Activated CD4-positive, alpha-beta T cell treated with anti-CD3 and anti-CD28 coated beads for 1 hour (primary cell): ENCODE measurements at regions not wholly inside any gene's neighbourhood (a gene's known extent, or its start where the extent isn't known, plus 50 kb on each side); places are given as distances from the start of the nearest gene placed in this dataset.
A peak's percentile ranks its signal among the peaks of the same experiment; 100 is the strongest.
"Not testable (repeated sequence)": the region's sequence is repeated elsewhere in the genome, so short reads cannot be mapped to it uniquely, and the experiment has no call there.

Experiments
- DNase-seq: peaks from one replicate; pipeline ENCODE4 v3.0.0-alpha.2; 2020

DNA sequence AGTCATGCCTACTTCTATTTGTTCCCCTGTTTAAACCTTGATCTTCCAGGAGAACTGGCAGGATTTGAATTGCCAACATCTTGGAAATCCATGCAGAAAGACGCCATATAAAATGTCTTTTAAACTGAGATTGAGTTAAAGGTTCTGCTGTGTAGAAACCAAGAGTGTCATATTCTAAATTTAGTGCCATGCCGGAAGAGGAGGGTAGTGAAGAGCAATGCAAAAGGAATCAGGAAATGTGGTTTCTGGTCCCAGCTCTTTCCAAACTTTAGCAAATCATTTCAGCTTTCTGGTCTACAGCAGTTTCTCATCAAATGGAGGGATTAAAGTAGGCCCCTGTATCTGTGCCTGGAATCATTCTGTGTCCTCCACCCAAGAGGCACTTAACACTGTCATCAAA is 85.7 kb downstream of the BTG1 start:
- DNase-seq: no peak

DNA sequence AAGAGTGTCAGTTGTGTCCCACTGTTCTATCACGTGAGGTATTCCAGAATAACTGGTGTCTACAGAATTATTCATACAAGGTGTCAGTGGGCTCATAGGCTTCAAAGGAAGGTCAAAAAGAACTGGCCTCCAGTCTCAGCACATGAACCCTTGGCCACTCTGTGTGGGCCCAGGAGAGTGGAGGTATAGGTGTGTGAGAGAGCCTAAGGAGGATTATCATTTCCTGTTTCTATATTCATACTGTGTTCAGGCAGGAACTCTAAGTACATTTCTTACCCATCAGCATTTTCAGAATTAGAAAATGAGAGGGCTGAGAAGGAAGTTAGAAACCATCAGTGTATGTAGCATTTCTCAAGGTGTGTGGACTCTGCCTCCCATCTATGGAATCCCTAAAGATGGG is 87.0 kb downstream of the BTG1 start:
- DNase-seq: no peak

DNA sequence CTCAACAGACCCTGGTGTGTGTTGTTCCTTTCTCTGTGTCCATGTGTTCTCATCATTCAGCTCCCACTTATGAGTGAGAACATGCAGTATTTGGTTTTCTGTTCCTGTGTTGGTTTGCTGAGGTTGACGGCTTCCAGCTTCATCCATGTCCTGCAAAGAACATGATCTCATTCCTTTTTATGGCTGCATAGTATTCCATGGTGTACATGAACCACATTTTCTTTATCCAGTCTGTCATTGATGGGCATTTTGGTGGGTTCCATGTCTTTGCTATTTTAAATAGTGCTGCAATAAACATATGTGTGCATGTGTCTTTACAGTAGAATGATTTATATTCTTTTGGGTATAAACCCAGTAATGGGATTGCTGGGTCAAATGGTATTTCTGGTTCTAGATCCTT is 88.9 kb downstream of the BTG1 start:
- DNase-seq: not testable (repeated sequence)

DNA sequence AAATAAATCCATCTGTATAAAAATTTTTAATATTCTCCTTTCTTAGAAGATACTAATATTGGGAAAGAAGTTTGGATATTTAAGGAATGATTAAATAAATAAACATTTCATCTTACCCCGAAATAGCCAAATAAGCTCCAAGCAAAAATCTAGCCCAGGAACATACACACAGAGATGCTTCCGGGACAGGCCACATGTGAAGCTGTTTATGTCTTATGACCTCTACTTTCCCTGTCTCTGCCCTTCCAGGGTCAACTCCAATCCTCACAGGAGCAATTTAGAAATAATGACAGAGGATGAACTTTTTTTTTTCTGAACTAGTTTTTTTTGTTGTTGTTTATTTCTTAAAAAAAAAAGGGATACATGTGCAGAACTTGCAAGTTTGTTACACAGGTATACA is 89.4 kb downstream of the BTG1 start:
- no peak for DNase-seq

DNA sequence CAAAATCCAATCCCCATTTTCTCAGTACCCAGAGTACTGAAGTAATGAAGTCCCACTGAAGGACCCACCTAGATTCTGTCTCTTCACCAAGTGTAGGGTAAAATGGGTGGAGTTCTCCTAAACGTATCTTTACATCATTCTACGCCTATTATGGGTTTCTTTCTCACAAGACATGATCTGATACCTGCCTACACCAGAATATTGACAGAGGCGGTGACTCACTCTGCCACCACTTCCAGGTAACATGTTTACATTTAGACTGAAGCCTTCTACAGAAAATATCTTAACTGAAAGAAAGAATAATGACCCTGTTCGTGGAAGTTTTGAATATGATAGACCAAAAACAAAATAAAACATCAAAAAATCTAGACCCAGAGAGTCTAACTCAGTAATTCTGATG is 89.8 kb downstream of the BTG1 start:
- DNase-seq: peak; percentile 37

DNA sequence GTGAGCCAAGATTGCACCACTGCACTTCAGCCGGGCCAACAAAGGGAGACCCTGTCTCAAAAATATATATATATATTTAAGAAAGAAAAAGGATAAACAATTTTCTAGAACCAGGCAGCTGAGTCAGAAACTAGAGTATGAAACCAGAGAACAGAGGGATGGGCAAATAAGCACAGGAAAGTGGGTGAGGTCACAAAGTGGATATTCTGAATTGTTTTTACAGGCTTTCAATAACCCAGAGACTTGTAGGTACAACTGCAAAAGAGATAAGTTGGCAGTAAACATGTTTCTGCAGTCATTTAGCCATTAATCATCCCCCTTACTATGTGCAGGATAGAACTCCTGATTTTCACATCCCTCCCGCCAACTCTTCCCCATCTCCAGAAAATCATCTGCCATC is 94.2 kb downstream of the BTG1 start:
- DNase-seq: no peak

DNA sequence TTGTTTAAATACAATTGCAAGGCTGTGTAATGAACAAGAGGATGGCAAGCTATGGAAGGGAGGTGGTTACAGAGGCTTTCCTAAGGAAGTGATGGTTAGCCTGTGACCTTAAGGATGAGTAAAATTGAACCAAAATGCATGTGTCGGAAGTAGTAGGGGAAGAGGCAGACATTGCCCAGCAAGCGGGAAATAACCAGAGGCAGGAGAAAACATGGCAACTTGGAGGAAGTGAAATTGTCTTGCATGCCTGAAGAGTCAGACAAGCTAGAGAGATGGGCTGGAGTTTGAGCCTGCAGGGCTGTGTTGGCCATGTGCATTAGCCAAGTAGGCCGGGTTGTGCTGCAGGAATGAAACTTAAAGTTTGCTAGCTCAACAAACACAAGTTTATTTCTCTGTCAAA is 96.2 kb downstream of the BTG1 start:
- DNase-seq: no peak

DNA sequence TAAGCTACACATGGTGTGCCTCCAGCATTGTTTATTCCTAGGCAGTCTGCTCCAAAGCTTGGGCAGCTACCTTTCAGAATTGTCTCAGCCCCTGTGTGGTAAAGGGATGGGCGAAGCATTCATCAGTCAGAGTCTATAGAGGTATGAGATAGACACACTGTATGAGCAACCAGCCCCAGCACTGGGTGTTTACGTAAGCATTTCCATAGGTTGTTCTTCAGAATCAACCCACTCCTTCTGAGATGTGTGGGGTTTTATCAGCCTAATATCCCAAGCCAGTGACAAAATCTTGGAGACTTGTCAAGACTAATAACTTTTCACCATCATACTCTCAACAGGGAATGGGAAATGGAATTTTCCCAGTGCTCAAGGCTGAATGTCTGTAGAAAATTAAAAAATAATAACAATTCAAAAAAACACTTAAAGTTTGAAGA is 98.2 kb downstream of the BTG1 start:
- DNase-seq: no peak

DNA sequence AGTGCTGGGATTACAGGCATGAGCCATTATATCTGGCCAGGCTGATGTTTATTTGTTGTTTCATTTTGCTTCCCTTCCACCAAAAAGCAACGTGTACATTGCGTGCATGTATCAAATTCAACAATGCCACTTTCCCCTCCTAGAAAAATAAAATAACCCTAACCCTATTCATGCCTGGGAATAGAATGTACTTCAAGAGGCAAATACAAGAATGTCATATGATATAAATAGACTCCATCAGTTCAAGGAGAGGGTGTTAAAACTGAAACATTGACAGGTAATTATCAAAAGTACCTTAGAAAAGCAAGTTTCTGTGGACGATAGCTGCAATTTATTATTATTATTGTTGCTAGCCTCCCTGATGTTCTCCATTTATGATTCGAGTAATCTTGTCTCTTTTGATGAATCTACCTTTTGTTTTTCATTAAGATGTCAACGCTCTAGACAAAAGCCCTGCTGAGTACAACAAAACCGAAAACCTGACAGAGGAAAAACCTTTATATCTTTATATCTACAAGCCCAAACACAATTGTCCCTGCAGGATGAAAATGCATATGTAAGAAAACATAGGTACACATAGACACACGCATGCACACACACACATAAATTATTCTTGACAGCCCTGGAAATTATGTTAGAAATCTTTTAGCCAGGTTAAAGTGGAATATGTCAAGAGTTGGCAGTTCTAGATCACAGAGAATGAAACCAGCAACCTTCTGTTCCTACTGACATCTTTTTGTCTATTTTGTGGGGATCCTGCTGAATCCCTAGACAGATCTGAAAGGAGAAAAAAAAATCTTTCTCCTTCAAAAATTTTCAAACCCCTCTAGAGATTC is 98.9 kb downstream of the BTG1 start:
- no peak for DNase-seq

DNA sequence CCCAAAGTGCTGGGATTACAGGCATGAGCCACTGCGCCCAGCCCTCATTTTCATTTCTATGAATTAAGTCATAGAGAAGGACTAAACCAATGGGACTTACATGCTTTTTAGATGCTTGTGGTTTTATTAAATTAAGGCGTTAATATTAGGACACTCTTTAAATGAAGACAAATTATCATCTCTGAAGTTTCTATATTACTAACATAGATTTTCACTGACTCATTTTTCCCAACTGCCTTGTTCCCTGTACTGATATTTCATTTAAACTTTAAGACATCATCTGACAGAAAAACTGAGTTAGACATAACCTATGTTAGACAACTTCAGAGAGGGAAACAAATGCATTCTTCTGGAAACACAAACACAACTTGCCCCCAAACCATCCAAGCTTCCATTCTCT is 99.8 kb downstream of the BTG1 start:
- DNase-seq: no peak

DNA sequence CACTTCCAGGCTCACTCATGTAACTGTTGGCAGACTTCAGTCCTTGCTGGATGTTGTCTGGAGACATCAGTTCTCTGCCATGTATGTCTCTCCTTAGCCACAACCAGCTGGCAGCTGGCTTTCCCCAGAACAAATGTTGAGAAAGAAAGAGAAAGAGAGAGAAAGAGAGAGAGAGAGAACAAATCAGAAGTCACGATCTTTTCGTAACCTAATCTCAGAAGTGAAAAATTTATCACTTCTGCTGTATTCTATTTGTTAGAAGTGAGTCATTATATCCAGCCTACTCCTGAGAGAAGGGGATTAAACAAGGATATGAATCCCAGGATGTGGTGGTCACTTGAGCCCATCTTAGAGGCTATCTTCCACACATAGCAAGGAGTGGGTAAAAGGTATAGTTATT is 101.2 kb downstream of the BTG1 start:
- no peak for DNase-seq

DNA sequence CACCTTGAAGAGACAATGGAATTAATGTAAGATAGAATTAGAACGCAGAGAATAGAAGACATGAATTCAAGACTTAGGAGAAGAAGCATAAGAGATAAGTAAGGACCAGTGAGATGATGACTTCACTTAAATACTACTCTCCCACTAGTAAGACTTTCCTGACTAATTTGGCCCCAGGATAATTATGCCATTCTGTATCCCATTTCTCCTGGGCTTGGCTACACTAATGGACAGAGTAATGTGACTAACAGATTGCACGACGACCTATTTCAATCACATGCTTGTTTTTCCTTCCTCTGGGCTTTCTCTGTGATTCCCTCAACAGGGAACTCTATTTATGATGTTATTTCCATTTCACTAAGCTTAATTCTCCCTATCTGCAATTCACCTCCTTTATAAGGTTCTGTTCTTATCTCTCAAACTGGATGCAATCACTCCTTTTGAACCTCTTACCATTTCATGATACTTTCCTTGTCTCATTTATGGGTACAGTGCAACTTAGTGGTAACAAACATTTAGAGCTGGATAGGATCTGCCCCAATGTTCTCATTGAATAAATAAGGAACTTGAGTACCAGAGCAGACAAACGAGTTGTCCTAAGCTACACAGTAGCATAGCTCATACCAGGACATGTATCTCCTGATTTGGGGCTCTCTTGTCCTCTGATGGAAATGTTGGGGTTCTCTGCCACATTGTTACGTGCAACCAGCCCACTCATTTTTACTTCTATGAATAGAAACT is 102.7 kb downstream of the BTG1 start:
- DNase-seq: no peak

DNA sequence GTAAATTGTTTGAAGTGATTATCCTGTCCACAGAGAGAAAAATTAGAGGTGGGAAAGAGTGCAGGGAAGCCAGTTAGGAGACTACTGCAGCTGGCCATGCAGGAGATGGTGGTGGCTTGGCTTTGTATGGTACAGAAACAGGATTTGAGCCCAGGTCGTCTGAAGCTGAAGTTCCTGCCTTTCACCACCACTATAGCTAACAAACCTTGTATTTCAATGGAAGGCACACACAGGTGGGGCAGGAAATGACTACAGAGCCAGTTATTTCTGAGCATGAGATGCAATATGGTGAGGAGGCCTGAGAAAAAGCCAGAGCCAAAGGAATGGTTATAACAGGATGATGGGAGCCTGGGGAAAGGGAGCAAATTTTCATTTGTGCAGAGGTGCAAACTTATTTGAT is 103.9 kb downstream of the BTG1 start:
- DNase-seq: no peak

DNA sequence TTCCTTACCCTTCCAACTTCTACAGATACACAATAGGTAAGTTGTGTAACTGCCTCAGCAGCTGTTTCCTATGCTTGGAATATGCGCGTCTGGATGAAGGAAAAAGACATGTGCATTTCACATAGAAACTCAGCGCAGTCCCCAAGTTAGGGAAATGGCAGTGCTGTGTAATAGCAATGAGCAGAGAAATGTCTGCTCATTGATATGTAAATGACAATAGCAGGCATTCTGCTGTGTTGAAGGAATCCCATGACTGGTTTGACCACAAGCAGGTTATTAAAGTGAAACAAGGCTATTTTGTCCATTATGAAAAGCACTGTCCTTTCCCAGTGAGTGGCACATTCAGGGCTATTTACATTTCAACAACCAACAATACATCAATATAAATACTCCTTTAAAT is 106.6 kb downstream of the BTG1 start:
- DNase-seq: no peak

DNA sequence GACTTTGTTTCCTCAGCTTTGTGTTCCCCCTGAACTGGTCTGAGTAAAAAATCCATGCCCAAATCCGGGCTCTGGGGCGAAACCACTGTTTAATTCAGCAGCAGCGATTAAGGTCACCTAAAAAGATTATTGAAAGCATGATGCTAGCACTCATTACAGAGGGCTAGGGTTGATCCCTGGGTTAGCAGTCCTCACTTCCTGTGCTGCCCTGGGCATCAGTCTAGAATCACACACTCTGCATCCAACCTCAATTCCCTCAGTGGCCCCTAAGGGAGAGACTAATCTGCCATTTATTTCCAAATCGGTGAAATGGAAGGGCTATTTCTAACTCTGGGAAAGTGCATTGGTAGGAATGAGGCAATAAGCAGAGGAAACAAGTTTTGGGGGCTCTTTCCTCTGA is 107.2 kb downstream of the BTG1 start:
- DNase-seq: no peak

DNA sequence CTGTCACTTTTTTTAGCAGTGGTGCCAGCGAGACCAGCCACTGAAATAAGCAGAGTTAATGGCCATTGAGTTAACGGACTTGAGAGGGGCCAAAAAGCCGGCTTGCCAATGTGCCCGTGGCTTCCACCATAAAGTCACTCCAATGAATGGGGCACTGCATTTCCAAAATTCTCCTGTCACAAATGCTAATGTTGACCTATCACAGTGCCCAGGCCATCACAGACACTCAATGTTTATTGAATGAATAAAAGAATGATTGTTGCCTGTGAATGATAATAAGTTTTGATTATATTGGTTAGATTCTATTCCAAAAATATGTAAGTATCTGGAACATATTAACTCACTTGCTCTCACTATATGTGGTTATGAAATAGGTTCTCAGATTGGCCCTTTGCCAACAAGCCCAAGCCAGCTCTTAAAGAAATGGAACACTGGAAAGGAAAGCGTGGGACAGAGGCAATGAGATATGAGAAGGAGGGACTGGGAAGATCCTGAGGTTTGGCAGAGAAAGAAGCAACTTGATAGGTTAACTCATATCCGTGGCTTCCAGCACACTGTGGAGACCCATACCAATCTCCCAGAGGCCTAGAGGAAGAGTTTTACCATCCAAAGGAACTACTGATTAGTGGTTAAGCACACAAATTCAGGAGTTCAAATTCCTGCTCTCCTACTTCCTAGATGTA is 108.7 kb downstream of the BTG1 start:
- no peak for DNase-seq

DNA sequence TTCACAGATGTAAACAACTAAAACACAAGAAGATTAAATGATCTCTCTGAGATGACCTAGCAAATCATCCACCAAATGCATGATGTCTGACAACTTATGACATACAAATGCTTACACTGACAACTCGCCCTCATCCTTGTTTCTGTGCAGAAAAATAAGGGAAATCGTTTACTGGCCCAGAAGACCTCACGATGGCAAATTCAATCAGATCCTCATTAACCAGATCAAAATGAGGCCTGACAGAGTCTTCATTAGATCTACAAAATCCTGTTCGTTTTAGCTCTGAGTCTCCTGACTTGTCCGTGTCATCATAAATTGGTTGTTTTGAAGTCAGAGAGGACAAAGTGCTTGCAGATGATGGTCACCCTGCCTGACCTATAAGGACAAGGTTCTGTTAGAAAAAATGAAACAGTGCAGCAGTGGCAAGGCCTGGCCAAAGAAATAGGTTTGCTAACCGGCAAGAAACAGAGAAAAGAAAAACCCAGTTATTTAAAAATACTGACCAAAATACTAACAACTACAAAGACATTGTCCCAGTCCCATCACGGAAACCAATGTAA is 109.5 kb downstream of the BTG1 start:
- no peak for DNase-seq

DNA sequence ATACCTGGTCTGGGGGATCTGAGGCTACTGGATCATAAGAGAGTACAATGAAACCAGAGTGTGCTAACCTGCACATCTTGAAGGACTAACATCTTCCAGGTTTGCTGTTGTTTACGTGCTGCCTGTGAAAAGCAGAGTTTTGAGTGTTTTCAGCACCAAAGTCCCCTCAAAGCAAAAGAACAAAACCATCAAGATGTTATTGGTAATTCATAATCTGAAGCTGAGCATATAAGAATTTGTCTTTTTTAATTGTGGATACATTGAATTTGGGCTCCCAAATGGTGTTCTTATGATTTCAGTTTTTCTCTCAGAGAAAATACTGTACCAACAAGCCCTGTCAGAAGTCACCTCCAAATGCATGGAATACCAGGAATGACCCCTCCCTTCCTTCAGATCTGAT is 110.2 kb downstream of the BTG1 start:
- no peak for DNase-seq

DNA sequence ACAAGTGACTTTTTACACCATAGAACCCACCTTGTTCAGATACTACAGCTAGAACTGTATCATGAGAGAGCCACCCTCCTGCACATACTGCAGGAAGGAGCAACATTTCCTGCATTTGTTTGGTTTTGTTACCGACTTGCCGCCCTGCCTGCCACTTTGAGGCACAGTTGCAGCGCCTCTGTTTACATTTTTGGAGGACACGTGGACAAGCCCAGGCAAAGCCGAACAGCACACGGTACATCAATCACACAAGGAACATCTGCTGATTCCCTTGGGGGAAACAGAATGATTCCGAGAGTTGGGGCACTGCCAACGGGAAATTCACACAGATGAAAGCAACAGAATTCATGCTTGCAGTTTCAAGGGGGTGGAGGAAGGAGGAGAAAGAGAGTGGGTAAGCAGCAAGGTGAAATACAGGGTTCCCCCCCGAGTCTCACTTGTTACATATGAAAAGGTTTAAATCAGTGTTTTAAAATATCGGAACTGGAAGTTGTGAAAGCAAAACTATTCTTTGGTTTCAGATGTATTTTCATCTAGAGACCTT is 110.7 kb downstream of the BTG1 start:
- DNase-seq: peak; percentile 26

DNA sequence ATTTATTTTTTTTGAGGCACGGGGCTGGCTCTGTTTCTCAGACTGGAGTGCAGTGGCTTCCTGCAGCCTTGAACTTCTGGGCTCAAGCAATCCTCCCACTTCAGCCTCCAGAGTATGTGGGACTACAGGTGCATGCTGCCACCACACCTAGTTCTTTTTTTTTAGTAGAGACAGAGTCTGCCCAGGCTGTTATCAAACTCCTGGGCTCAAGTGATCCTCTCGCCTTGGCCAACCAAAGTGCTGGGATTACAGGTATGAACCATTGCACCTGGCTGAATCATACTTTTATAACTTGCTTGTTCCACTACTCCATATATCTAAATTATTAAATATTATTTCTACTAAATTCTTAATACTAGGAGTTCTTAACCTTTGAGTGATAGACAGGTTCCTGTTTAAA is 111.6 kb downstream of the BTG1 start:
- no peak for DNase-seq

DNA sequence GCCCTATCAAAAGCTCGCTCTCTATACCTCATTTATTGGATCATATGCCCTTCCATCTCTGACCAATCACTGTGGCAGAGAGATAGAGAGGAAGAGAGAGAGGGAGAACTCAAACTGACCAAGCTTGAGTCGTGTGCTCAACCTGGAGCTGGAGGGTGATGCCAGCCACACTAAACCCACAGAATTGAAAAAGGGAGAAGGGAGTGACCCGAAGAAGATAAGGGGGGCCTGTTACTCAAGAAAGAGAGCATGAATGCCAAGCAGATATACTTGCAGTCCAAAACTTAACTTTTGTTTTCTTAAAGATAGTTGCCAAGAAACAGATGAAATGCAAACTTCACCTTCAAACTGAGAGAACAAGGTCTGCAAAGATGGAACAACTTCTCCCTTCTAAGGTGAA is 112.7 kb downstream of the BTG1 start:
- no peak for DNase-seq

DNA sequence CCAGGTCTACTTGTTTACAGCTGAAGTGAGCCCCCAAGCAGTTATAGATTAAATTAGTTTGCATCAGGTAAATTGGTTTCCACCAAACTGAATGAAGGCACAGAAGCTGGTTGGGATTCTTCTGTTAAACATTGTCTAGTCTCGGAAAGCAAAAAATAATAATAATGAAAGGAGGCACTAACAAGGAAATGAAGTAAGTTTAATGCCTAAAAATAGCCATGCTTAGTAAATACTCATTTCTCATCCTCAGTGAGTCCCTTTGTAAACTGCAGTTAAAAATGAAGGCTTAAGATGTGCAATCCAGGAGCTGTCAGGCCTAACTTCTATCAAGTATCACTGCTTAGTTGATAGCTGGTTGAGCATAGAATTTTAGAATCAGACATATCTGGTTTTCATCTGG is 113.5 kb downstream of the BTG1 start:
- no peak for DNase-seq

DNA sequence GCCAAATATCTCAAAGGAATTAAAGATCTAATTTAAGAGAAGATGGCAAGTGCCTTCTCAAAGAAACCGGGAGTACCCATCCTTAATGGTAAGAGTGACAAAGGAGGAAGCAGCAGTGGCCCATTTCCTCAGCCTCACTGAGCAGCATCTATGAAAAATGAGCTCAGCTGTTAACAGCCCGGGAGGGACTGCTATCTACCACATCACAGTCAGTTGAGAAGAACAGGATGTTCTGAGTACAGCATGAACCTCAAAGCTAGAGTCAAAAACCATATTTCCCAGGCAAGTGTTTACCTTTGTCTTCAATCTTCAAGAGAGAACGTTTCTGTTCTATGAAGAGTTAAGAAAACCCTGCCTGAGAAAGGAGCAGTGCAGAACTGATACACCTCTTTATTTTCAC is 115.0 kb downstream of the BTG1 start:
- DNase-seq: peak; percentile 24
